ENCODE measurements at regions not wholly inside any gene's neighbourhood (a gene's known extent, or its start where the extent isn't known, plus 50 kb on each side); places are given as distances from the start of the nearest gene placed in this dataset.

GRCh38 chr1:80401757-80402156, 1395.2 kb upstream of the ADGRL4 start:
- DNase-seq (no peak), ATAC-seq (no peak)
- H3K36me3 ChIP-seq = no peaks in the 10 kb centered on the region
- H3K4me3 ChIP-seq = no peak overlapping the region
- H3K9me3 ChIP-seq = no peaks in the 10 kb centered on the region
- intact Hi-C loops (cut with DNase I) = no loop called here
- H3K27ac ChIP-seq = no peak overlapping the region
- no peaks in the 10 kb centered on the region for H3K4me1 ChIP-seq
- no peak for TF ChIP-seq CTCF (IDR thresholded peaks at IDR 0.05)
- H3K27me3 ChIP-seq = no peaks in the 10 kb centered on the region

- Histone ChIP-seq H3K27ac (no peak overlapping the region), H3K36me3 (no peaks in the 10 kb centered on the region), H3K9me3 (no peaks in the 10 kb centered on the region), H3K4me3 (no peak overlapping the region), H3K27me3 (no peaks in the 10 kb centered on the region), H3K4me1 (no peaks in the 10 kb centered on the region)
- ATAC-seq (no peak), DNase-seq (no peak)
- TF ChIP-seq CTCF (IDR thresholded peaks at IDR 0.05) = no peak
- intact Hi-C loops (cut with DNase I) = no loop called here
Measured at GRCh38 chr1:80392529-80392928, 1386.0 kb upstream of the ADGRL4 start.

- H3K4me1 ChIP-seq = no peaks in the 10 kb centered on the region
- H3K4me3 ChIP-seq = no peak overlapping the region
- H3K27ac ChIP-seq = no peak overlapping the region
- DNase-seq = no peak
- ATAC-seq = no peak
- no peaks in the 10 kb centered on the region for H3K36me3 ChIP-seq
- no peaks in the 10 kb centered on the region for H3K9me3 ChIP-seq
- no peaks in the 10 kb centered on the region for H3K27me3 ChIP-seq
- intact Hi-C loops (cut with DNase I) = no loop called here
- no peak for TF ChIP-seq CTCF (IDR thresholded peaks at IDR 0.05)
Measured at GRCh38 chr1:80385650-80386049, 1379.1 kb upstream of the ADGRL4 start.

GRCh38 chr1:80384959-80385358, 1378.4 kb upstream of the ADGRL4 start:
- DNase-seq = no peak
- Histone ChIP-seq H3K9me3 (no peaks in the 10 kb centered on the region), H3K36me3 (no peaks in the 10 kb centered on the region), H3K27me3 (no peaks in the 10 kb centered on the region), H3K4me3 (no peak overlapping the region), H3K27ac (no peak overlapping the region), H3K4me1 (no peaks in the 10 kb centered on the region)
- intact Hi-C loops (cut with DNase I) = no loop called here
- ATAC-seq = no peak
- no peak for TF ChIP-seq CTCF (IDR thresholded peaks at IDR 0.05)

GRCh38 chr1:80384083-80384830, 1377.7 kb upstream of the ADGRL4 start:
- H3K4me1 ChIP-seq = no peaks in the 10 kb centered on the region
- ATAC-seq (no peak), DNase-seq (no peak)
- no peak overlapping the region for H3K4me3 ChIP-seq
- H3K9me3 ChIP-seq = no peaks in the 10 kb centered on the region
- no peak for TF ChIP-seq CTCF (IDR thresholded peaks at IDR 0.05)
- no peaks in the 10 kb centered on the region for H3K27me3 ChIP-seq
- H3K27ac ChIP-seq = no peak overlapping the region
- H3K36me3 ChIP-seq = no peaks in the 10 kb centered on the region
- intact Hi-C loops (cut with DNase I) = no loop called here

- no peak overlapping the region for H3K4me3 ChIP-seq
- TF ChIP-seq CTCF (IDR thresholded peaks at IDR 0.05) = no peak
- no peaks in the 10 kb centered on the region for H3K4me1 ChIP-seq
- no peaks in the 10 kb centered on the region for H3K27me3 ChIP-seq
- no peak for DNase-seq
- H3K9me3 ChIP-seq = no peaks in the 10 kb centered on the region
- ATAC-seq = peak; percentile 33
- no peaks in the 10 kb centered on the region for H3K36me3 ChIP-seq
- no peak overlapping the region for H3K27ac ChIP-seq
- intact Hi-C loops (cut with DNase I) = no loop called here
Measured at GRCh38 chr1:80375662-80376061, 1369.1 kb upstream of the ADGRL4 start.
